GM21526 (cell line): ENCODE measurements at regions not wholly inside any gene's neighbourhood (a gene's known extent, or its start where the extent isn't known, plus 50 kb on each side); places are given as distances from the start of the nearest gene placed in this dataset.

ENCODE experiments used
- ATAC-seq: cut with Tn5 transposase; IDR thresholded peaks from one replicate; pipeline ENCODE4 v1.9.1; 2021; ENCODE audit warnings: moderate library complexity; ENCODE audit not compliant: unreplicated experiment, low FRiP score

GRCh38 chr20:39124064-39124463 is 161.9 kb downstream of the DHX35 start:
- no peak for ATAC-seq

- no peak for ATAC-seq
Measured at GRCh38 chr20:39123185-39123557, 161.0 kb downstream of the DHX35 start.

GRCh38 chr20:39117491-39117890 is 155.3 kb downstream of the DHX35 start:
- ATAC-seq, result no peak

GRCh38 chr20:39116020-39116419 is 153.9 kb downstream of the DHX35 start:
- no peak for ATAC-seq

DNA sequence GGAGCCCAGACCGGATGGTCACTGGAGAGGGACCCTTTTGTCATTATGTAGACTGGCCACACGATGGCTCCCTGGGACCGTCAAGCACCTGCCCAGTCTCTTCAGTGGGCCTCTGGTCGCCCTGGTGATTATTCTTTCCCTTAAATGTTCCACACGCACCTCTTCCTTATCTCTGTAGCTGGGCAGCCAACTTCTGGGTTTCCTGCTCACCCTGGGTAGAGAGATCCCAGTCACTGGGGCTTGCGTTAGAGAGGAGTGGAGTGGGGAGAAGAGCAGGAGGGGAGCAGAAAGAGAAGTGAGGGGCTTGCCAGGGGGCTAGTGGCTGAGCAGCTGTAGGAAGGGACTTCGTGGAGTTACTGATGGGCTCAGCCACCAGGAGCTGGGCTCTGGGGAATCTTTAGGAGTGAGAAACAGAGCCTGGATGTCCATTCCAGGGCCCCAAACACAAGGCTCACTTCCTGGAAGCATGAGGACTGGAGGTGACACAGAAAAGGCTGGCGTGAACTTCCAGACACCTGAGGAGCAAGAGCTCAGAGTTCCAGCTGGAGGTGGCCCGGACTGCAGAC is 150.1 kb downstream of the DHX35 start:
- no peak for ATAC-seq

GRCh38 chr20:39111359-39112177 is 149.4 kb downstream of the DHX35 start:
- ATAC-seq, result no peak

DNA sequence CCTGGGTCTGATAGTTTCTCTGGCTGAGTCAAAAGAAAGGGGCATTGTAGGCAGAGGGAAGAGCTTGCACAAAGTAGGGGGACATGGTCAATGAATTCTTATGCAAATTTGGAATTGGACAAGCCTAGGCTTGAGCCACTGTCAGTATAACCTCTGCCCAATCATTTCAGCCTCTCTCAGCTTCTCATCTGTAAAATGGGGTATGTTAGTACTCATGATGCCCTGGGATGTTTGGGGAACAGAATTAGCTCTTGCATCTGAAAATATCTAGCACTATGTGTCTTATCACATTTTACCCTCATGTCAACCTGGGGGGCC is 148.6 kb downstream of the DHX35 start:
- ATAC-seq, result no peak

GRCh38 chr20:39109933-39110818 is 148.0 kb downstream of the DHX35 start:
- ATAC-seq, result no peak

- ATAC-seq, result no peak
Measured at GRCh38 chr20:39108746-39109145, 146.6 kb downstream of the DHX35 start.

- no peak for ATAC-seq
Measured at GRCh38 chr20:39107741-39108140, 145.6 kb downstream of the DHX35 start.

- no peak for ATAC-seq
Measured at GRCh38 chr20:39106791-39107190, 144.6 kb downstream of the DHX35 start.

DNA sequence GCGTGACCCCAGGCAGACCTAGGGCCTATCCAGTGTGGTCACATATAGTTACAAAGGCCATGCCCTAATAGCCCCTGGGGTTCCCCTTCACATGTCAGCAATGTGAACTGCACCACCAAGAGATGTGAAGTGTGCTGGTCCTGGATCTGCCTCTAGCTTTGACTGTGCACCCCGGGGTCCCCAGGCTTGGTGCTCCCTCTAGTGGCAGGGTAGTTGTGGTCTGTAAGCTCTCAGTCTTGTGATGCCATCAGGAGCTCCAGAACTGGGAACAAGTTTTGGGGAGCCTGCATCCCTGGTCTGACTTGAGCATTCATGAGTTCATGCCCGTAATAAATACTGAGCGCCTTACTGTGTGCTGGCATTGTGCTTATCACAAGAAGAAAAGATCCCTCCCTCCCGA is 143.4 kb downstream of the DHX35 start:
- no peak for ATAC-seq

- no peak for ATAC-seq
Measured at GRCh38 chr20:39103732-39104131, 141.6 kb downstream of the DHX35 start.

GRCh38 chr20:39103305-39103704 is 141.2 kb downstream of the DHX35 start:
- ATAC-seq, result no peak

- no peak for ATAC-seq
Measured at GRCh38 chr20:39101895-39102294, 139.8 kb downstream of the DHX35 start.

GRCh38 chr20:39100691-39101090 is 138.5 kb downstream of the DHX35 start:
- ATAC-seq, result no peak

DNA sequence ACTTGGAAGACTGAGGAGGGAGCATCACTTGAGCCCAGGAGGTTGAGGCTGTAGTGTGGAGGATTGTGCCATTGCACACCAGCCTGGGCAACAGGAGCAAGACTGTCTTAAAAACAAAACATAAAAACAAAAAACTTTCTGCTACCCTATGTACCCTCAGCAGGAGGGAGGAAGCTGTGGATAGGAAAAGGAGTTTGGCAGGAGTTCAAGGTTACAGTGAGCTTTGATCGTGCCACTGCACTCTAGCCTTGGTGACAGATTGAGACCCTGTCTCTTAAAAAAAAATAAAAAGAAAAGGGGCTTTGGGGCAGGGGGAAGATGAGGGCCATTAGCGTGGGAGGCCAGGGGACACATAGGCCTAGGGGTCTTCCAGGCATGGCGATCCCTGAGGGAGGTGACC is 135.7 kb downstream of the DHX35 start:
- no peak for ATAC-seq

- no peak for ATAC-seq
Measured at GRCh38 chr20:39095870-39096269, 133.7 kb downstream of the DHX35 start.

DNA sequence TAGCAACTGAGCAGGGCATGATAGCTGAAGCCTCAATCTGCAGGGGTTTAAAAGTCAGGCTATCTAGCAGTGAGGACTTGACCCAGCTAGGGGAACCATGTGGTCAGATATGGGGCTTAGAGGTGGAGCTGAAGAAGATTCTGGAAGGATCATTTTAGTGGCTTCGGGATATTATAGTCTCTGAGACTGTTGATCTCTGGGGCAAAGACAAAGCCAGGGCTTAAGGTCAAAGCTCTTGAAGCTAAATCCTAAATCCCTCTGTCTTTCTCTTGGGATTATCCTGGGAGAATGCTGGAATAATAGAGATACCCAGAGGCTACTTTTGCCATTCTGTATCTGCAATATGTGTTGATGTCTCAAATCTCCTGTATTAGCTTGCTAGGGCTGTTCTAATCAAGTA is 132.2 kb downstream of the DHX35 start:
- ATAC-seq, result no peak

DNA sequence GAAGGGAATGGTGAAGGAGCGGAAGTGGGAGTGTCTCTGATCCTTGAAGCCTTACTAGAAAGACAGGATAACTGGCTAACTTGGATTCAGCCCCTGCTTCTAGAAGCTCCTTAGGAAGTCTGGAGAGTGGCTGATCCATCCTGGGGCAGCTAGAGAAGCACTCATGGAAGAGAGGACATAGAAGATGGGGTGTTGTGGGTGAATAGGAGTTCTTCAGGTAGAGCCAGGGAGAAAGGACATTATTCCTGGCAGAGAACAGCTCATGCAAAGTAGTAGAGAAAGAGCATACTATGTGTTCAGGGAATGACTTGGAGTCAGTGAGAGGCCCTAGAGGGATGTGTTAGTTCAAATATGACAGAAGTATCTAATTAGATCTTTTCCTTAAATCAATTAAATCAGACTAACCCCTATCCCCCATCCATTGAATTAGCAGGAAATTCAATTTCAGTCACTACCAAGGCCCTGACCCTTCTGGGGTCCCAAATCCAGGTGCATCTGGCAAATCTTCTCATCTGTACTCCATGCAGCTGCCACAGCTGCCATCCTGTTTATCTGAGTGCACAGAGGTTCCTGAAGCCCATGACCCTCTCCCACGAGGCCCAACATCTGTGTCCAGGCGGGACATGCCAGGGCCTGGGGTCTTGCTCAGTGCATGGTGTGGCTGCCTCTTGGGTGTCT is 130.7 kb downstream of the DHX35 start:
- no peak for ATAC-seq

DNA sequence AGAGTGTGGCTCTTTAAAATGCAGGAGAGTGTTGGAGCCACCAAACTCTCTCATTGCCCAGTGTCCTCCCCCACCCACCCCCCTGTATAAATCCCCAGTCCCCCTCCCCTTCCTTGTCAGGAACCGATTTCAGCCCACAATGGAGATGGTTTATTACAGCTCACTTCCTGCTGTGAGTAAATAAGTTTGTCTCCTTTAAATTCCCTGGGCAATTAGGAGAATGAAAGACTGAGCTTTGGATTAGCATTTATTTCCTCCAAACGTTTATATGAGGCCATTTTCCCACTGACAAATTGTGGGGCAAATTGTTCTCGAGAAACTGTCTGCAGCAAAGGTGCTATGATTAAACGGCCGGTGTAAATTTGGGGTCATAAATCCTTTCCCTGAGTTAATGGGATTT is 128.8 kb downstream of the DHX35 start:
- no peak for ATAC-seq
